H1 (cell line): ENCODE measurements at regions not wholly inside any gene's neighbourhood (a gene's known extent, or its start where the extent isn't known, plus 50 kb on each side); places are given as distances from the start of the nearest gene placed in this dataset.

Experiments
- CTCF ChIA-PET: fragments of 300-600 bp; sonication (Branson Sonifier 250); formaldehyde crosslinking; loops from one replicate; lab custom pipeline; 2021; ENCODE audit not compliant: partially characterized antibody; lab: Charles Lee
- POLR2A ChIA-PET: fragments of 300-600 bp; sonication (Branson Sonifier 250); formaldehyde crosslinking; loops from one replicate; lab custom pipeline; 2021; ENCODE audit warnings: inconsistent platforms; ENCODE audit not compliant: partially characterized antibody; lab: Charles Lee
- DNase-seq, 2 experiments: peaks; one replicate each; pipeline versions ENCODE4 v3.0.0 to v3.0.0-alpha.2; 2010 to 2022; ENCODE audit warnings: low spot score in 2 of 2, low read depth in 1 of 2, mixed read lengths in 1 of 2
- FAIRE-seq: peaks from 2 replicates; lab custom pipeline; 2011; peaks lifted over from hg19 to GRCh38; lab: Jason Lieb, UNC
- H2AFZ ChIP-seq: 2 replicates; pipeline ENCODE4 v1.8.1; 2012; ENCODE audit warnings: low read length, inconsistent platforms
- H2AK5ac ChIP-seq: 2 replicates; pipeline ENCODE4 v1.6.1; 2013; ENCODE audit warnings: low read depth, low read length
- H2BK120ac ChIP-seq: replicated peaks from 2 replicates; pipeline ENCODE3; 2013; ENCODE audit warnings: low read depth, low read length, inconsistent platforms
- H2BK12ac ChIP-seq: 2 replicates; pipeline ENCODE4 v1.6.1; 2013; ENCODE audit warnings: low read depth, low read length
- H2BK15ac ChIP-seq: 2 replicates; pipeline ENCODE4 v1.6.1; 2013; ENCODE audit warnings: low read length
- H2BK20ac ChIP-seq: 2 replicates; pipeline ENCODE4 v1.6.1; 2013; ENCODE audit warnings: low read length
- H2BK5ac ChIP-seq: 2 replicates; pipeline ENCODE4 v1.6.1; 2013; ENCODE audit warnings: low read depth, low read length
- H3K14ac ChIP-seq: 2 replicates; pipeline ENCODE4 v1.6.1; 2013; ENCODE audit warnings: inconsistent platforms; ENCODE audit not compliant: insufficient read length
- H3K18ac ChIP-seq: 2 replicates; pipeline ENCODE4 v1.6.1; 2013; ENCODE audit warnings: low read length; ENCODE audit errors: extremely low read depth
- H3K23ac ChIP-seq: 2 replicates; pipeline ENCODE4 v1.6.1; 2013; ENCODE audit warnings: inconsistent platforms; ENCODE audit not compliant: insufficient read length
- H3K23me2 ChIP-seq: 2 replicates; pipeline ENCODE4 v1.6.1; 2013; ENCODE audit warnings: low read depth, low read length
- H3K27ac ChIP-seq: 2 replicates; pipeline ENCODE4 v1.6.1; 2011; ENCODE audit warnings: low read depth, low read length, inconsistent platforms
- H3K27me3 ChIP-seq, 4 experiments: replicated peaks in 1 of 4; 1 replicate in 1 of 4; 2 replicates in 3 of 4; pipeline versions ENCODE4 v1.6.1 to v1.8.1; 2011 to 2013; ENCODE audit warnings: low read length in 3 of 4, mild to moderate bottlenecking in 3 of 4, inconsistent platforms in 2 of 4, mixed read lengths in 2 of 4, moderate library complexity in 1 of 4; ENCODE audit not compliant: control insufficient read depth in 3 of 4, insufficient read depth in 3 of 4; ENCODE audit errors: extremely low read depth in 1 of 4
- H3K36me3 ChIP-seq, 4 experiments: 2 replicates each; pipeline versions ENCODE4 v1.6.1 to v1.8.1; 2011 to 2013; ENCODE audit warnings: mild to moderate bottlenecking in 4 of 4, low read length in 3 of 4, moderate library complexity in 2 of 4, control low read depth in 1 of 4, inconsistent platforms in 1 of 4; ENCODE audit not compliant: insufficient read depth in 4 of 4, control insufficient read depth in 2 of 4
- H3K4ac ChIP-seq: replicated peaks from 2 replicates; pipeline ENCODE3; 2013; ENCODE audit warnings: low read length, low read depth, mixed read lengths, inconsistent platforms; ENCODE audit not compliant: insufficient read length
- H3K4me1 ChIP-seq, 4 experiments: replicated peaks in 1 of 4; 1 replicate in 1 of 4; 2 replicates in 3 of 4; pipeline versions ENCODE4 v1.6.1 to v1.8.1; 2011 to 2013; ENCODE audit warnings: low read length in 3 of 4, inconsistent platforms in 2 of 4, mixed read lengths in 1 of 4; ENCODE audit not compliant: insufficient read depth in 4 of 4, control insufficient read depth in 3 of 4
- H3K4me2 ChIP-seq, 2 experiments: 2 replicates each; pipeline versions ENCODE4 v1.6.1 to v1.8.1; 2011 to 2013; ENCODE audit warnings: low read depth in 2 of 2, low read length in 2 of 2, control low read depth in 1 of 2, inconsistent platforms in 1 of 2, mild to moderate bottlenecking in 1 of 2; ENCODE audit not compliant: insufficient read depth in 1 of 2
- H3K4me3 ChIP-seq, 4 experiments: fragments of 200-600, 300-600 bp in 1 of 4; sonication (generic), shearing (Covaris generic), sonication (Bioruptor Twin) in 1 of 4; 2 replicates each; pipeline versions ENCODE4 v1.5.1 to v1.8.1; 2011 to 2016; ENCODE audit warnings: low read length in 4 of 4, low read depth in 3 of 4, control low read depth in 2 of 4, inconsistent platforms in 2 of 4, mild to moderate bottlenecking in 2 of 4, mixed read lengths in 1 of 4, moderate library complexity in 1 of 4; ENCODE audit not compliant: insufficient read depth in 2 of 4; ENCODE audit errors: extremely low read depth in 1 of 4
- H3K56ac ChIP-seq: replicated peaks from 2 replicates; pipeline ENCODE3; 2013; ENCODE audit warnings: low read depth, mild to moderate bottlenecking, mixed read lengths, low read length, inconsistent platforms; ENCODE audit not compliant: insufficient read length
- H3K79me1 ChIP-seq: 2 replicates; pipeline ENCODE4 v1.6.1; 2013; ENCODE audit warnings: low read depth, low read length, control low read depth
- H3K79me2 ChIP-seq, 2 experiments: 2 replicates each; pipeline versions ENCODE4 v1.6.1 to v1.8.1; 2012 to 2013; ENCODE audit warnings: low read length in 2 of 2, mild to moderate bottlenecking in 2 of 2, inconsistent platforms in 1 of 2; ENCODE audit not compliant: insufficient read depth in 2 of 2, control insufficient read depth in 1 of 2
- H3K9ac ChIP-seq, 4 experiments: replicated peaks in 1 of 4; 1 replicate in 1 of 4; 2 replicates in 3 of 4; pipeline versions ENCODE4 v1.6.1 to v1.8.1; 2011 to 2013; ENCODE audit warnings: low read depth in 3 of 4, low read length in 3 of 4, control low read depth in 2 of 4, mild to moderate bottlenecking in 2 of 4, moderate library complexity in 2 of 4, inconsistent platforms in 1 of 4; ENCODE audit errors: extremely low read depth in 1 of 4
- H3K9me3 ChIP-seq, 2 experiments: 2 replicates each; pipeline versions ENCODE4 v1.6.1 to v1.8.1; 2012 to 2013; ENCODE audit warnings: mild to moderate bottlenecking in 2 of 2, moderate library complexity in 2 of 2, control low read depth in 1 of 2, inconsistent platforms in 1 of 2, low read depth in 1 of 2, low read length in 1 of 2, mixed read lengths in 1 of 2; ENCODE audit not compliant: insufficient read depth in 2 of 2
- H4K20me1 ChIP-seq, 2 experiments: replicated peaks in 1 of 2; 2 replicates each; pipeline versions ENCODE3 to v1.8.1; 2011 to 2013; ENCODE audit warnings: inconsistent platforms in 2 of 2, low read length in 2 of 2, mild to moderate bottlenecking in 1 of 2; ENCODE audit not compliant: insufficient read depth in 2 of 2, control insufficient read depth in 1 of 2
- H4K5ac ChIP-seq: 2 replicates; pipeline ENCODE4 v1.6.1; 2013; ENCODE audit warnings: low read length, low read depth, mixed read lengths, inconsistent platforms; ENCODE audit not compliant: insufficient read length
- H4K8ac ChIP-seq: 2 replicates; pipeline ENCODE4 v1.8.0; 2013; ENCODE audit warnings: mild to moderate bottlenecking, moderate library complexity, low read length, inconsistent platforms; ENCODE audit not compliant: insufficient read depth; ENCODE audit errors: extremely low read depth
- H4K91ac ChIP-seq: replicated peaks from 2 replicates; pipeline ENCODE3; 2013; ENCODE audit warnings: low read length, mixed read lengths, inconsistent platforms; ENCODE audit not compliant: insufficient read length
- ATF3 ChIP-seq: IDR thresholded peaks from 2 replicates; pipeline ENCODE4 v1.6.1; 2011; ENCODE audit warnings: low read depth, mild to moderate bottlenecking, low read length; ENCODE audit not compliant: insufficient read depth
- CBX5 ChIP-seq: fragments of 300-800, 300-1000 bp; sonication (generic); IDR thresholded peaks from 2 replicates; pipeline ENCODE4 v1.7.1; 2016; ENCODE audit warnings: antibody characterized with exemption, low read length, low read depth
- KDM4A ChIP-seq: IDR thresholded peaks from one replicate; pipeline ENCODE4 v1.7.1; 2012; ENCODE audit warnings: low read depth, mild to moderate bottlenecking, moderate library complexity, low read length, inconsistent platforms; ENCODE audit not compliant: severe bottlenecking
- KDM5A ChIP-seq: fragments of 200-600 bp; IDR thresholded peaks from 2 replicates; pipeline ENCODE4 v1.7.1; 2012; ENCODE audit warnings: mild to moderate bottlenecking, low read length, inconsistent platforms, mixed read lengths
- MAFK ChIP-seq: IDR thresholded peaks from 2 replicates; pipeline ENCODE4 v1.6.1; 2012; ENCODE audit warnings: low read depth, mild to moderate bottlenecking, improper control_type of control experiment, low read length
- NRF1 ChIP-seq: IDR thresholded peaks from 2 replicates; pipeline ENCODE4 v1.6.1; 2011; ENCODE audit warnings: mild to moderate bottlenecking, low read depth, low read length, improper control_type of control experiment
- RFX5 ChIP-seq: IDR thresholded peaks from 2 replicates; pipeline ENCODE4 v1.6.1; 2011; ENCODE audit warnings: low read depth, low read length, improper control_type of control experiment, borderline replicate concordance
- SAP30 ChIP-seq: fragments of 300-600 bp; sonication (generic); IDR thresholded peaks from 2 replicates; pipeline ENCODE4 v1.7.1; 2012; ENCODE audit warnings: low read length, moderate library complexity, mild to moderate bottlenecking, inconsistent platforms; ENCODE audit not compliant: insufficient read depth, insufficient replicate concordance
- SP4 ChIP-seq: IDR thresholded peaks from 2 replicates; pipeline ENCODE4 v1.6.1; 2012; ENCODE audit warnings: low read length, inconsistent platforms
- SRF ChIP-seq: IDR thresholded peaks from 2 replicates; pipeline ENCODE4 v1.6.1; 2011; ENCODE audit warnings: mild to moderate bottlenecking, low read depth, low read length, moderate library complexity
- TAF1 ChIP-seq: IDR thresholded peaks from 2 replicates; pipeline ENCODE4 v1.6.1; 2011; ENCODE audit warnings: mild to moderate bottlenecking, low read depth, low read length
- TCF12 ChIP-seq: IDR thresholded peaks from 2 replicates; pipeline ENCODE4 v1.6.1; 2011; ENCODE audit warnings: low read depth, mild to moderate bottlenecking, low read length
- WGBS, 2 experiments: shearing (Covaris generic) in 1 of 2; methylation state at CpG; one replicate each; pipeline versions ENCODE4 v1.1.6 to v1.1.7; 2013 to 2015; ENCODE audit warnings: low lambda C conversion rate in 2 of 2, mixed read lengths in 2 of 2, inconsistent platforms in 1 of 2, low coverage in 1 of 2, missing lambda C conversion rate in 1 of 2; ENCODE audit not compliant: insufficient replicate concordance in 2 of 2, insufficient coverage in 1 of 2, insufficient read length in 1 of 2; ENCODE audit errors: extremely low coverage in 1 of 2, missing lambda C conversion rate in 1 of 2; 5-methylcytosine and 5-hydroxymethylcytosine counted together

- H3K14ac ChIP-seq = no peak overlapping the region
- no peaks in the 10 kb centered on the region for H3K79me1 ChIP-seq
- ChIA-PET CTCF (no interaction called here), POLR2A (no interaction called here)
- no peak overlapping the region for H3K9ac ChIP-seq
- no peaks in the 10 kb centered on the region for H3K23me2 ChIP-seq
- no peak overlapping the region for H2BK120ac ChIP-seq
- WGBS, 2 experiments = 93% methylated on average over 1 of the region's 1 CpG; no CpG with 5 or more reads in 1 of the 2 experiments
- no peak overlapping the region for H3K27ac ChIP-seq
- no peaks in the 10 kb centered on the region for H3K27me3 ChIP-seq
- H2BK5ac ChIP-seq = no peak overlapping the region
- no peak overlapping the region for H3K4ac ChIP-seq
- no peak overlapping the region for H4K8ac ChIP-seq
- H3K18ac ChIP-seq = no peak overlapping the region
- no peak for TF ChIP-seq SAP30
- TF ChIP-seq KDM5A = no peak
- no peak for TF ChIP-seq RFX5
- TF ChIP-seq NRF1 = no peak
- TF ChIP-seq KDM4A = no peak
- TF ChIP-seq ATF3 = no peak
- no peak for TF ChIP-seq TCF12
- no peak for TF ChIP-seq MAFK
- no peak for TF ChIP-seq CBX5
- TF ChIP-seq SP4 = no peak
- TF ChIP-seq TAF1 = no peak
- TF ChIP-seq SRF = no peak
- H4K20me1 ChIP-seq = no peaks in the 10 kb centered on the region
- no peak overlapping the region for H2AFZ ChIP-seq
- no peak overlapping the region for H4K91ac ChIP-seq
- H3K4me2 ChIP-seq = no peak overlapping the region
- DNase-seq = no peak
- no peak overlapping the region for H2BK15ac ChIP-seq
- no peak overlapping the region for H3K4me3 ChIP-seq
- H3K36me3 ChIP-seq = no peaks in the 10 kb centered on the region
- H2BK12ac ChIP-seq = no peak overlapping the region
- no peak overlapping the region for H2BK20ac ChIP-seq
- no peak overlapping the region for H3K23ac ChIP-seq
- H4K5ac ChIP-seq = no peak overlapping the region
- no peak overlapping the region for H2AK5ac ChIP-seq
- H3K79me2 ChIP-seq = no peaks in the 10 kb centered on the region
- no peaks in the 10 kb centered on the region for H3K4me1 ChIP-seq
- no peak overlapping the region for H3K56ac ChIP-seq
- H3K9me3 ChIP-seq = no peaks in the 10 kb centered on the region
- FAIRE-seq = no peak
Observed at GRCh38 chrX:23168291-23168690, 166.4 kb upstream of the PTCHD1 start.
